CD14-positive monocyte (primary cell): ENCODE measurements at regions not wholly inside any gene's neighbourhood (a gene's known extent, or its start where the extent isn't known, plus 50 kb on each side); places are given as distances from the start of the nearest gene placed in this dataset.
A peak's percentile ranks its signal among the peaks of the same experiment; 100 is the strongest.

Experiments used
- DNase-seq, 3 donors: peaks; one replicate each; pipeline ENCODE4 v3.0.0-alpha.2; 2011 to 2022
- H2AFZ ChIP-seq: 2 replicates; pipeline ENCODE4 v1.6.0; 2012; ENCODE audit warnings: mild to moderate bottlenecking, low read depth, low read length, inconsistent platforms; ENCODE audit not compliant: insufficient read depth, poor library complexity, severe bottlenecking
- H3K27ac ChIP-seq, 2 donors: 1 replicate in 1 of 2; 2 replicates in 1 of 2; pipeline ENCODE4 v1.5.1; 2012 to 2013; ENCODE audit warnings: low read length in 2 of 2, control low read depth in 1 of 2, inconsistent platforms in 1 of 2, low read depth in 1 of 2, mild to moderate bottlenecking in 1 of 2
- H3K27me3 ChIP-seq, 2 donors: one replicate each; pipeline versions ENCODE4 v1.6.0 to v1.6.1; 2011 to 2013; ENCODE audit warnings: low read length in 2 of 2; ENCODE audit not compliant: control insufficient read depth in 2 of 2, insufficient read depth in 2 of 2
- H3K36me3 ChIP-seq, 2 donors: replicated peaks in 1 of 2; 1 replicate in 1 of 2; 2 replicates in 1 of 2; pipeline versions ENCODE4 v1.5.1 to v1.6.1; 2012 to 2013; ENCODE audit warnings: low read length in 2 of 2, control low read depth in 1 of 2, inconsistent platforms in 1 of 2, mild to moderate bottlenecking in 1 of 2; ENCODE audit not compliant: insufficient read depth in 2 of 2, control insufficient read depth in 1 of 2
- H3K4me1 ChIP-seq, 2 donors: 1 replicate in 1 of 2; 2 replicates in 1 of 2; pipeline versions ENCODE4 v1.5.1 to v1.6.1; 2012 to 2013; ENCODE audit warnings: low read length in 2 of 2, control low read depth in 1 of 2, inconsistent platforms in 1 of 2, mild to moderate bottlenecking in 1 of 2, moderate library complexity in 1 of 2; ENCODE audit not compliant: insufficient read depth in 2 of 2, control insufficient read depth in 1 of 2
- H3K4me2 ChIP-seq: replicated peaks from 2 replicates; pipeline ENCODE3; 2012; ENCODE audit warnings: low read length, moderate library complexity, mild to moderate bottlenecking; ENCODE audit not compliant: poor library complexity, severe bottlenecking; ENCODE audit errors: extremely low read depth
- H3K4me3 ChIP-seq, 3 experiments: fragments of 200-600 bp in 1 of 3; sonication (generic) in 1 of 3; replicated peaks in 1 of 3; 1 replicate in 2 of 3; 2 replicates in 1 of 3; pipeline ENCODE4 v1.5.1; 2011 to 2013; ENCODE audit warnings: low read length in 3 of 3, mild to moderate bottlenecking in 3 of 3, control low read depth in 2 of 3, low read depth in 2 of 3, inconsistent platforms in 1 of 3, moderate library complexity in 1 of 3
- H3K79me2 ChIP-seq: 2 replicates; pipeline ENCODE4 v1.6.0; 2012; ENCODE audit warnings: mild to moderate bottlenecking, control low read depth, inconsistent platforms, low read length, moderate library complexity; ENCODE audit not compliant: insufficient read depth
- H3K9ac ChIP-seq: 2 replicates; pipeline ENCODE4 v1.6.0; 2017; ENCODE audit warnings: low read length, mild to moderate bottlenecking; ENCODE audit not compliant: insufficient read depth, poor library complexity, severe bottlenecking
- H3K9me3 ChIP-seq, 2 donors: replicated peaks in 1 of 2; 1 replicate in 1 of 2; 2 replicates in 1 of 2; pipeline versions ENCODE4 v1.5.1 to v1.6.1; 2012 to 2013; ENCODE audit warnings: low read length in 2 of 2, control low read depth in 1 of 2; ENCODE audit not compliant: control insufficient read depth in 1 of 2, insufficient read depth in 1 of 2
- H4K20me1 ChIP-seq: 2 replicates; pipeline ENCODE4 v1.6.0; 2012; ENCODE audit warnings: mild to moderate bottlenecking, low read length, control low read depth, moderate library complexity; ENCODE audit not compliant: insufficient read depth
- H3K27ac Mint-ChIP-seq, 7 donors: one replicate each; pipeline ENCODE4 v1.8.0; 2020; ENCODE audit warnings: mild to moderate bottlenecking in 7 of 7, mixed read lengths in 7 of 7, moderate library complexity in 6 of 7, inconsistent platforms in 2 of 7
- H3K27me3 Mint-ChIP-seq, 3 donors: one replicate each; pipeline ENCODE4 v1.8.0; 2021 to 2022; ENCODE audit warnings: low read depth in 3 of 3, mild to moderate bottlenecking in 3 of 3, mixed read lengths in 3 of 3, moderate library complexity in 3 of 3, inconsistent platforms in 1 of 3
- H3K36me3 Mint-ChIP-seq, 2 donors: one replicate each; pipeline ENCODE4 v1.8.0; 2020; ENCODE audit warnings: mixed read lengths in 2 of 2, inconsistent platforms in 1 of 2, mild to moderate bottlenecking in 1 of 2
- H3K4me1 Mint-ChIP-seq: one replicate; pipeline ENCODE4 v1.8.0; 2020; ENCODE audit warnings: mild to moderate bottlenecking, mixed read lengths
- H3K4me3 Mint-ChIP-seq, 2 donors: one replicate each; pipeline ENCODE4 v1.8.0; 2020; ENCODE audit warnings: mild to moderate bottlenecking in 2 of 2, mixed read lengths in 2 of 2, moderate library complexity in 1 of 2
- H3K9me3 Mint-ChIP-seq, 7 donors: one replicate each; pipeline ENCODE4 v1.8.0; 2020 to 2022; ENCODE audit warnings: mixed read lengths in 7 of 7, mild to moderate bottlenecking in 6 of 7, moderate library complexity in 6 of 7, inconsistent platforms in 2 of 7
- WGBS: methylation state at CpG from one replicate; pipeline ENCODE4 v1.1.5; 2013; ENCODE audit warnings: missing lambda C conversion rate; ENCODE audit not compliant: insufficient coverage; 5-methylcytosine and 5-hydroxymethylcytosine counted together
- intact Hi-C, 2 donors: fragments of 100-400 bp; cut with micrococcal nuclease; formaldehyde crosslinking; loops; one replicate each; pipeline versions ENCODE4 v1.15.0 to v1.15.1; 2023
- TF ChIP-seq, protein P1 (sequence below): fragments of 200-600 bp; IDR thresholded peaks from one replicate; pipeline ENCODE4 v1.8.0; 2022; ENCODE audit warnings: antibody characterized with exemption, mild to moderate bottlenecking

DNA sequence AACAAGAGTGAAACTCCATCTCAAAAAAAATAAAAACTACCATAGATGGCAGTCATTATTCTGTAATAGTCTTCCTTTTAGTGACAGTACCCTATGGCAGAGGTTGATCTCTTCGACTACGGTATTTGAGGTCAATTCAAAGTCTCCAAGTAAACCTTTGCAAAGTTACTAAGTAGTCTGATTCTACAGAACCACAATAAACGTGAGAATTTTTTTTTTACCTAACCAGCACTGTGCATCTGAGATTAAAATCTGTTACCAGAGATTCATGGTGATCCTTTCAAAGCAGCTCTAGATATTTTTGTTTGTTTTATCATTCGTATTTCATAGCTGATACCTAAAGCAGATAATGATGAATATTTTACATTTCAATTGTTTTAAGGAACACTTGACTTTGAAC is 86.6 kb upstream of the CHD2 start:
- intact Hi-C loops, result no loop called here
- no peak overlapping the region for H3K4me3 ChIP-seq

DNA sequence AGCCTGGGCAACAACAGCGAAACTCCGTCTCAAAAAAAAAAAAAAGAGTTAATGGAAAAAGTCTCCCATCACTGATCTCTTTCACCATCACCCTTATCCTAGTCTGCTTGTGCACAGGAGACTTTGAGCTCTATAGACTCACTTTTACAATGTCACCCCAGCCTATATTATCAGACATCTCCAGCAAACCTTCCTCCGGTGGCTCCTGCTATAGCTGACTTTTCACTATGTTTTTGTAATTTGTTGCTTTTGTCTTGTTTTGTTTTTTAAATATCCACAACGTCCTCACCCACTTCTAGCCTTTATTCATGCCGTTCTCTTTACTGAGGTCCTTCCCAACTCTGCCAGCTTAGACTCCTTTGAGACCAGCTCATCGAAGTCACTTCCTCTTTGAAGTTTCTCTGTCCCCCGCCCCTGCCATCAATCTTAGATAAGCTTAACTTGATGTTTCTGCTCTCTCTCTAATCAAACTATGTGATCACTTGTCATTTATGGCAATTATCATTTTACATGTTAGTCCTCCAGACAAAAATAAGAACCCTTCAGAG is 82.7 kb upstream of the CHD2 start:
- Histone ChIP-seq H3K36me3 (no peaks in the 10 kb centered on the region), H3K9me3 (no peaks in the 10 kb centered on the region), H4K20me1 (no peaks in the 10 kb centered on the region), H3K79me2 (no peaks in the 10 kb centered on the region), H3K9ac (no peak overlapping the region), H3K4me1 (peaks cover 19 to 40% of the 10 kb centered on the region in 2 donors), H3K27me3 (no peaks in the 10 kb centered on the region), H3K4me3 (peak overlapping the region in 1 of 3 experiments; percentile 41), H3K4me2 (peak overlapping the region; percentile 56), H2AFZ (peak overlapping the region; percentile 59), H3K27ac (no peak overlapping the region)
- intact Hi-C loops, result no loop called here
- TF ChIP-seq, protein P1, sequence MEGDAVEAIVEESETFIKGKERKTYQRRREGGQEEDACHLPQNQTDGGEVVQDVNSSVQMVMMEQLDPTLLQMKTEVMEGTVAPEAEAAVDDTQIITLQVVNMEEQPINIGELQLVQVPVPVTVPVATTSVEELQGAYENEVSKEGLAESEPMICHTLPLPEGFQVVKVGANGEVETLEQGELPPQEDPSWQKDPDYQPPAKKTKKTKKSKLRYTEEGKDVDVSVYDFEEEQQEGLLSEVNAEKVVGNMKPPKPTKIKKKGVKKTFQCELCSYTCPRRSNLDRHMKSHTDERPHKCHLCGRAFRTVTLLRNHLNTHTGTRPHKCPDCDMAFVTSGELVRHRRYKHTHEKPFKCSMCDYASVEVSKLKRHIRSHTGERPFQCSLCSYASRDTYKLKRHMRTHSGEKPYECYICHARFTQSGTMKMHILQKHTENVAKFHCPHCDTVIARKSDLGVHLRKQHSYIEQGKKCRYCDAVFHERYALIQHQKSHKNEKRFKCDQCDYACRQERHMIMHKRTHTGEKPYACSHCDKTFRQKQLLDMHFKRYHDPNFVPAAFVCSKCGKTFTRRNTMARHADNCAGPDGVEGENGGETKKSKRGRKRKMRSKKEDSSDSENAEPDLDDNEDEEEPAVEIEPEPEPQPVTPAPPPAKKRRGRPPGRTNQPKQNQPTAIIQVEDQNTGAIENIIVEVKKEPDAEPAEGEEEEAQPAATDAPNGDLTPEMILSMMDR, result no peak
- H3K36me3 Mint-ChIP-seq, result no peaks in the 10 kb centered on the region
- DNase-seq, result peak in 2 of 3 donors; percentile 62 to 66
- peaks cover 29% of the 10 kb centered on the region for H3K4me1 Mint-ChIP-seq
- peak overlapping the region; percentile 52 to 57 for H3K4me3 Mint-ChIP-seq
- H3K27ac Mint-ChIP-seq, result peak overlapping the region; percentile 41 to 94 (median 81)
- no peaks in the 10 kb centered on the region for H3K9me3 Mint-ChIP-seq
- WGBS, result 40% methylated on average over 5 of the region's 7 CpGs
- H3K27me3 Mint-ChIP-seq, result peaks cover 0 to 4% (median 0%) of the 10 kb centered on the region in 3 donors

More for the DNA sequence above, 86.6 kb upstream of the CHD2 start:
- no peak overlapping the region for H3K27ac Mint-ChIP-seq
- H3K4me1 Mint-ChIP-seq, result peaks cover 25% of the 10 kb centered on the region
- no peak for DNase-seq
- peaks cover 27 to 40% of the 10 kb centered on the region in 2 donors for H3K4me1 ChIP-seq
- no peak overlapping the region for H2AFZ ChIP-seq
- H3K27me3 ChIP-seq, result no peaks in the 10 kb centered on the region
- H3K36me3 ChIP-seq, result no peaks in the 10 kb centered on the region
- peaks cover 13% of the 10 kb centered on the region for H3K79me2 ChIP-seq
- H3K27ac ChIP-seq, result no peak overlapping the region
- no peak overlapping the region for H3K4me2 ChIP-seq
- H3K36me3 Mint-ChIP-seq, result no peaks in the 10 kb centered on the region
- H3K9me3 Mint-ChIP-seq, result no peaks in the 10 kb centered on the region
- H3K9me3 ChIP-seq, result no peaks in the 10 kb centered on the region
- no CpG with 5 or more reads among the region's 4 CpGs for WGBS
- TF ChIP-seq, protein P1, result no peak
- H3K4me3 Mint-ChIP-seq, result no peak overlapping the region
- H3K9ac ChIP-seq, result no peak overlapping the region
- peaks cover 0 to 1% (median 0%) of the 10 kb centered on the region in 3 donors for H3K27me3 Mint-ChIP-seq
- H4K20me1 ChIP-seq, result no peaks in the 10 kb centered on the region
